ENCODE measurements at regions not wholly inside any gene's neighbourhood (a gene's known extent, or its start where the extent isn't known, plus 50 kb on each side); places are given as distances from the start of the nearest gene placed in this dataset.

- Mint-ChIP-seq H3K4me3 (ENCODE audit: unreplicated experiment) (no peak overlapping the region), H3K4me1 (ENCODE audit: low read depth, unreplicated experiment) (peaks cover 15% of the 10 kb centered on the region), H3K36me3 (ENCODE audit: low read depth, unreplicated experiment) (no peaks in the 10 kb centered on the region), H3K27ac (ENCODE audit: unreplicated experiment) (no peak overlapping the region), H3K27me3 (ENCODE audit: low read depth, unreplicated experiment) (no peaks in the 10 kb centered on the region), H3K9me3 (ENCODE audit: unreplicated experiment) (peaks cover 5% of the 10 kb centered on the region)
- Histone ChIP-seq H3K79me2 (ENCODE audit: insufficient read depth, low read length) (no peaks in the 10 kb centered on the region), H4K20me1 (ENCODE audit: insufficient read depth, low read length) (no peaks in the 10 kb centered on the region), H3K27ac (ENCODE audit: low read depth, low read length) (no peak overlapping the region), H3K4me3 (ENCODE audit: insufficient read depth, low read depth, low read length) (no peak overlapping the region), H2AFZ (ENCODE audit: low read depth, low read length) (no peak overlapping the region), H3K9ac (ENCODE audit: low read length) (no peak overlapping the region), H3K9me3 (ENCODE audit: insufficient read depth, low read depth, low read length) (no peaks in the 10 kb centered on the region), H3K36me3 (ENCODE audit: insufficient read depth, low read length) (no peaks in the 10 kb centered on the region), H3K4me2 (ENCODE audit: low read length) (no peak overlapping the region), H3K27me3 (ENCODE audit: insufficient read depth, low read length) (no peaks in the 10 kb centered on the region), H3K4me1 (ENCODE audit: insufficient read depth, low read length) (no peaks in the 10 kb centered on the region)
- no peak for DNase-seq (ENCODE audit: low read depth)
- FAIRE-seq, result no peak
- TF ChIP-seq EZH2 (IDR thresholded peaks at IDR 0.05; ENCODE audit: insufficient read depth, low read length) (no peak), CTCF (IDR thresholded peaks at IDR 0.05; ENCODE audit: insufficient read depth, low read depth, low read length) (no peak)
Observed at GRCh38 chr2:147713349-147713748, 131.5 kb upstream of the ACVR2A start.

GRCh38 chr2:147712051-147712450 lies 132.8 kb upstream of the ACVR2A start:
- Mint-ChIP-seq H3K9me3 (ENCODE audit: unreplicated experiment) (peaks cover 9% of the 10 kb centered on the region), H3K27me3 (ENCODE audit: low read depth, unreplicated experiment) (no peaks in the 10 kb centered on the region), H3K36me3 (ENCODE audit: low read depth, unreplicated experiment) (no peaks in the 10 kb centered on the region), H3K4me3 (ENCODE audit: unreplicated experiment) (no peak overlapping the region), H3K27ac (ENCODE audit: unreplicated experiment) (no peak overlapping the region), H3K4me1 (ENCODE audit: low read depth, unreplicated experiment) (peaks cover 15% of the 10 kb centered on the region)
- no peaks in the 10 kb centered on the region for H3K9me3 ChIP-seq (ENCODE audit: insufficient read depth, low read depth, low read length)
- no peaks in the 10 kb centered on the region for H3K79me2 ChIP-seq (ENCODE audit: insufficient read depth, low read length)
- H4K20me1 ChIP-seq (ENCODE audit: insufficient read depth, low read length), result no peaks in the 10 kb centered on the region
- no peaks in the 10 kb centered on the region for H3K27me3 ChIP-seq (ENCODE audit: insufficient read depth, low read length)
- no peak overlapping the region for H3K4me2 ChIP-seq (ENCODE audit: low read length)
- no peaks in the 10 kb centered on the region for H3K4me1 ChIP-seq (ENCODE audit: insufficient read depth, low read length)
- DNase-seq (ENCODE audit: low read depth) (peak; percentile 12), FAIRE-seq (no peak)
- TF ChIP-seq EZH2 (IDR thresholded peaks at IDR 0.05; ENCODE audit: insufficient read depth, low read length), result no peak
- no peak for TF ChIP-seq CTCF (IDR thresholded peaks at IDR 0.05; ENCODE audit: insufficient read depth, low read depth, low read length)
- H2AFZ ChIP-seq (ENCODE audit: low read depth, low read length), result no peak overlapping the region
- no peak overlapping the region for H3K4me3 ChIP-seq (ENCODE audit: insufficient read depth, low read depth, low read length)
- no peak overlapping the region for H3K9ac ChIP-seq (ENCODE audit: low read length)
- no peak overlapping the region for H3K27ac ChIP-seq (ENCODE audit: low read depth, low read length)
- no peaks in the 10 kb centered on the region for H3K36me3 ChIP-seq (ENCODE audit: insufficient read depth, low read length)

- no peak overlapping the region for H3K27ac Mint-ChIP-seq (ENCODE audit: unreplicated experiment)
- H3K27me3 Mint-ChIP-seq (ENCODE audit: low read depth, unreplicated experiment), result no peaks in the 10 kb centered on the region
- H3K4me1 ChIP-seq (ENCODE audit: insufficient read depth, low read length), result no peaks in the 10 kb centered on the region
- no peaks in the 10 kb centered on the region for H3K36me3 Mint-ChIP-seq (ENCODE audit: low read depth, unreplicated experiment)
- no peaks in the 10 kb centered on the region for H3K79me2 ChIP-seq (ENCODE audit: insufficient read depth, low read length)
- no peaks in the 10 kb centered on the region for H4K20me1 ChIP-seq (ENCODE audit: insufficient read depth, low read length)
- peak; percentile 59 for DNase-seq (ENCODE audit: low read depth)
- no peak overlapping the region for H2AFZ ChIP-seq (ENCODE audit: low read depth, low read length)
- H3K36me3 ChIP-seq (ENCODE audit: insufficient read depth, low read length), result no peaks in the 10 kb centered on the region
- H3K9me3 ChIP-seq (ENCODE audit: insufficient read depth, low read depth, low read length), result no peaks in the 10 kb centered on the region
- H3K4me3 Mint-ChIP-seq (ENCODE audit: unreplicated experiment), result no peak overlapping the region
- peaks cover 12% of the 10 kb centered on the region for H3K4me1 Mint-ChIP-seq (ENCODE audit: low read depth, unreplicated experiment)
- TF ChIP-seq EZH2 (IDR thresholded peaks at IDR 0.05; ENCODE audit: insufficient read depth, low read length), result no peak
- TF ChIP-seq CTCF (IDR thresholded peaks at IDR 0.05; ENCODE audit: insufficient read depth, low read depth, low read length), result no peak
- no peak overlapping the region for H3K9ac ChIP-seq (ENCODE audit: low read length)
- no peaks in the 10 kb centered on the region for H3K27me3 ChIP-seq (ENCODE audit: insufficient read depth, low read length)
- H3K27ac ChIP-seq (ENCODE audit: low read depth, low read length), result no peak overlapping the region
- no peak overlapping the region for H3K4me2 ChIP-seq (ENCODE audit: low read length)
- no peak overlapping the region for H3K4me3 ChIP-seq (ENCODE audit: insufficient read depth, low read depth, low read length)
- H3K9me3 Mint-ChIP-seq (ENCODE audit: unreplicated experiment), result peaks cover 9% of the 10 kb centered on the region
- FAIRE-seq, result no peak
Observed at GRCh38 chr2:147711031-147711430, 133.8 kb upstream of the ACVR2A start.

All from astrocyte (in vitro differentiated cells and primary cell).